PC-3 (cell line): ENCODE measurements at regions not wholly inside any gene's neighbourhood (a gene's known extent, or its start where the extent isn't known, plus 50 kb on each side); places are given as distances from the start of the nearest gene placed in this dataset.

Experiments used
- EZH2 ChIP-seq: fragments of 300-600 bp; sonication (generic); IDR thresholded peaks from one replicate; pipeline ENCODE4 v1.6.1; 2017; ENCODE audit warnings: antibody characterized with exemption, mild to moderate bottlenecking, low read length; ENCODE audit not compliant: unreplicated experiment
- EZH2phosphoT487 ChIP-seq: fragments of 300-600 bp; sonication (generic); IDR thresholded peaks from 2 replicates; pipeline ENCODE4 v1.6.1; 2018; ENCODE audit warnings: mild to moderate bottlenecking, antibody characterized with exemption, low read length, borderline replicate concordance
- TF ChIP-seq, protein P1 (sequence below): fragments of 300-600 bp; sonication (generic); conservative IDR thresholded peaks from 2 replicates; pipeline ENCODE4 v1.5.1; 2017; ENCODE audit warnings: antibody characterized with exemption, low read depth, mild to moderate bottlenecking, low read length

DNA sequence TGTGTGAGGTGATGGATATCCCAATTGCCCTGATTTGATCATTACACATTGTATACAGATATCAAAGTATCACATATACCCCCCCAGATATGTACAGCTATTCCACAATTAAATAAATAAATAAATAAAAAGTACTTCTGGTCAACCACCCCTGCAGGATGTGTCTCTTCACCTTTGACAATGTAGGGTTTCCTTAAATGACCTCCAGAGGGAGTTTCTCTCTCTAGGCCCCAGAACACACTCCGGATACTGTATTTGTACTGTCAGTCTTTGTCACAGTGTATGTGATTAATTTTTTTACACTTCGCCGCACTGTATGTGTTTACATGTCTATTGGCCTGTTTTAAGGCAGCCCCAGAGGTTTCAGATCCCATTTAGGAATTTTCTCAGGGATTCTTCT is 123.6 kb downstream of the ADCYAP1R1 start:
- no peak for TF ChIP-seq EZH2
- no peak for TF ChIP-seq EZH2phosphoT487
- TF ChIP-seq, protein P1, sequence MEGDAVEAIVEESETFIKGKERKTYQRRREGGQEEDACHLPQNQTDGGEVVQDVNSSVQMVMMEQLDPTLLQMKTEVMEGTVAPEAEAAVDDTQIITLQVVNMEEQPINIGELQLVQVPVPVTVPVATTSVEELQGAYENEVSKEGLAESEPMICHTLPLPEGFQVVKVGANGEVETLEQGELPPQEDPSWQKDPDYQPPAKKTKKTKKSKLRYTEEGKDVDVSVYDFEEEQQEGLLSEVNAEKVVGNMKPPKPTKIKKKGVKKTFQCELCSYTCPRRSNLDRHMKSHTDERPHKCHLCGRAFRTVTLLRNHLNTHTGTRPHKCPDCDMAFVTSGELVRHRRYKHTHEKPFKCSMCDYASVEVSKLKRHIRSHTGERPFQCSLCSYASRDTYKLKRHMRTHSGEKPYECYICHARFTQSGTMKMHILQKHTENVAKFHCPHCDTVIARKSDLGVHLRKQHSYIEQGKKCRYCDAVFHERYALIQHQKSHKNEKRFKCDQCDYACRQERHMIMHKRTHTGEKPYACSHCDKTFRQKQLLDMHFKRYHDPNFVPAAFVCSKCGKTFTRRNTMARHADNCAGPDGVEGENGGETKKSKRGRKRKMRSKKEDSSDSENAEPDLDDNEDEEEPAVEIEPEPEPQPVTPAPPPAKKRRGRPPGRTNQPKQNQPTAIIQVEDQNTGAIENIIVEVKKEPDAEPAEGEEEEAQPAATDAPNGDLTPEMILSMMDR, result peak; percentile 38
